Mammary epithelial cell (primary cell): ENCODE measurements at regions not wholly inside any gene's neighbourhood (a gene's known extent, or its start where the extent isn't known, plus 50 kb on each side); places are given as distances from the start of the nearest gene placed in this dataset.

Source experiments
- EZH2 ChIP-seq: IDR thresholded peaks from 2 replicates; pipeline ENCODE4 v1.6.1; 2012; ENCODE audit warnings: low read length, inconsistent platforms, borderline replicate concordance
- TF ChIP-seq, protein P1 (sequence below), 2 donors: IDR thresholded peaks in 1 of 2; conservative IDR thresholded peaks in 1 of 2; 2 replicates each; pipeline ENCODE4 v1.5.1; 2011 to 2012; ENCODE audit warnings: inconsistent platforms in 2 of 2, low read length in 2 of 2, mild to moderate bottlenecking in 2 of 2, control low read depth in 1 of 2, low read depth in 1 of 2; ENCODE audit not compliant: insufficient read depth in 1 of 2; ENCODE audit errors: extremely low read depth in 1 of 2

DNA sequence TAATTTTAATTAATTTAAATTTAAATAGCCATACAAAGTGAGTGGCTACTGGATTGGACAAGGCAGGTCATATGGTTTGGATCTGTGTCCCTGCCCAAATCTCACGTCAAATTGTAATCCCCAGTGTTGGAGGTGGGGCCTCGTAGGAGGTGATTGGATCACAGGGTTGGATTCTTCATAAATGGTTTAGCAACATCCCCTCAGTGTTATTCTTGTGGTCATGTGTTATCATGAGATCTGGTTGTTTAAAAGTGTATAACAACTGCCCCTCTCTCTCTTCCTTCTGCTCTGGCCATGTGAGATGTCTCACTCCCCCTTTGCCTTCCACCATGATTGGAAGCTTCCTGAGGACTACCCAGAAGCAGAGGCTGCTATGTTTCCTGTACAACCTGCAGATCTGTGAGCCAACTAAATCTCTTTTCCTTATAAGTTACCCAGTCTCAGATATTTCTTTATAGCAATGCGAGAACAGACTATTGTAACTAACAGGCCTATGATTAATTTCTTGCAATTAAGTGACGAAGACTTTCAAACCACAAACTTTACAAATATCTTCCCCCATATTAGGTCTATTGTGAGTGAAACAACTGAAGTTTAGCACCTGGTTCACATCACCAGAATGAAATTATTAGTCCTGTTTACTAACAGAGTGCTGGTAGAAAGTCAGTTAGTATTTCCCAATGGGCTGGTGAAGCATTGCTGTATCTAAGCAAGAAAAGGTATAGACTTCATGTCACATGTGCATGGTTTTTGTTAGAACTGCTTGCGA lies 60.0 kb upstream of the TNFAIP3 start:
- TF ChIP-seq, protein P1, sequence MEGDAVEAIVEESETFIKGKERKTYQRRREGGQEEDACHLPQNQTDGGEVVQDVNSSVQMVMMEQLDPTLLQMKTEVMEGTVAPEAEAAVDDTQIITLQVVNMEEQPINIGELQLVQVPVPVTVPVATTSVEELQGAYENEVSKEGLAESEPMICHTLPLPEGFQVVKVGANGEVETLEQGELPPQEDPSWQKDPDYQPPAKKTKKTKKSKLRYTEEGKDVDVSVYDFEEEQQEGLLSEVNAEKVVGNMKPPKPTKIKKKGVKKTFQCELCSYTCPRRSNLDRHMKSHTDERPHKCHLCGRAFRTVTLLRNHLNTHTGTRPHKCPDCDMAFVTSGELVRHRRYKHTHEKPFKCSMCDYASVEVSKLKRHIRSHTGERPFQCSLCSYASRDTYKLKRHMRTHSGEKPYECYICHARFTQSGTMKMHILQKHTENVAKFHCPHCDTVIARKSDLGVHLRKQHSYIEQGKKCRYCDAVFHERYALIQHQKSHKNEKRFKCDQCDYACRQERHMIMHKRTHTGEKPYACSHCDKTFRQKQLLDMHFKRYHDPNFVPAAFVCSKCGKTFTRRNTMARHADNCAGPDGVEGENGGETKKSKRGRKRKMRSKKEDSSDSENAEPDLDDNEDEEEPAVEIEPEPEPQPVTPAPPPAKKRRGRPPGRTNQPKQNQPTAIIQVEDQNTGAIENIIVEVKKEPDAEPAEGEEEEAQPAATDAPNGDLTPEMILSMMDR (conservative IDR thresholded peaks at IDR 0.05 in 1 of 2, IDR thresholded peaks at IDR 0.05 in 1 of 2; ENCODE audit: extremely low read depth in 1 of 2, insufficient read depth in 1 of 2, low read depth in 1 of 2, low read length in 2 of 2) = no peak
- no peak for TF ChIP-seq EZH2
